ENCODE measurements at regions not wholly inside any gene's neighbourhood (a gene's known extent, or its start where the extent isn't known, plus 50 kb on each side); places are given as distances from the start of the nearest gene placed in this dataset.

- TF ChIP-seq, protein P1, sequence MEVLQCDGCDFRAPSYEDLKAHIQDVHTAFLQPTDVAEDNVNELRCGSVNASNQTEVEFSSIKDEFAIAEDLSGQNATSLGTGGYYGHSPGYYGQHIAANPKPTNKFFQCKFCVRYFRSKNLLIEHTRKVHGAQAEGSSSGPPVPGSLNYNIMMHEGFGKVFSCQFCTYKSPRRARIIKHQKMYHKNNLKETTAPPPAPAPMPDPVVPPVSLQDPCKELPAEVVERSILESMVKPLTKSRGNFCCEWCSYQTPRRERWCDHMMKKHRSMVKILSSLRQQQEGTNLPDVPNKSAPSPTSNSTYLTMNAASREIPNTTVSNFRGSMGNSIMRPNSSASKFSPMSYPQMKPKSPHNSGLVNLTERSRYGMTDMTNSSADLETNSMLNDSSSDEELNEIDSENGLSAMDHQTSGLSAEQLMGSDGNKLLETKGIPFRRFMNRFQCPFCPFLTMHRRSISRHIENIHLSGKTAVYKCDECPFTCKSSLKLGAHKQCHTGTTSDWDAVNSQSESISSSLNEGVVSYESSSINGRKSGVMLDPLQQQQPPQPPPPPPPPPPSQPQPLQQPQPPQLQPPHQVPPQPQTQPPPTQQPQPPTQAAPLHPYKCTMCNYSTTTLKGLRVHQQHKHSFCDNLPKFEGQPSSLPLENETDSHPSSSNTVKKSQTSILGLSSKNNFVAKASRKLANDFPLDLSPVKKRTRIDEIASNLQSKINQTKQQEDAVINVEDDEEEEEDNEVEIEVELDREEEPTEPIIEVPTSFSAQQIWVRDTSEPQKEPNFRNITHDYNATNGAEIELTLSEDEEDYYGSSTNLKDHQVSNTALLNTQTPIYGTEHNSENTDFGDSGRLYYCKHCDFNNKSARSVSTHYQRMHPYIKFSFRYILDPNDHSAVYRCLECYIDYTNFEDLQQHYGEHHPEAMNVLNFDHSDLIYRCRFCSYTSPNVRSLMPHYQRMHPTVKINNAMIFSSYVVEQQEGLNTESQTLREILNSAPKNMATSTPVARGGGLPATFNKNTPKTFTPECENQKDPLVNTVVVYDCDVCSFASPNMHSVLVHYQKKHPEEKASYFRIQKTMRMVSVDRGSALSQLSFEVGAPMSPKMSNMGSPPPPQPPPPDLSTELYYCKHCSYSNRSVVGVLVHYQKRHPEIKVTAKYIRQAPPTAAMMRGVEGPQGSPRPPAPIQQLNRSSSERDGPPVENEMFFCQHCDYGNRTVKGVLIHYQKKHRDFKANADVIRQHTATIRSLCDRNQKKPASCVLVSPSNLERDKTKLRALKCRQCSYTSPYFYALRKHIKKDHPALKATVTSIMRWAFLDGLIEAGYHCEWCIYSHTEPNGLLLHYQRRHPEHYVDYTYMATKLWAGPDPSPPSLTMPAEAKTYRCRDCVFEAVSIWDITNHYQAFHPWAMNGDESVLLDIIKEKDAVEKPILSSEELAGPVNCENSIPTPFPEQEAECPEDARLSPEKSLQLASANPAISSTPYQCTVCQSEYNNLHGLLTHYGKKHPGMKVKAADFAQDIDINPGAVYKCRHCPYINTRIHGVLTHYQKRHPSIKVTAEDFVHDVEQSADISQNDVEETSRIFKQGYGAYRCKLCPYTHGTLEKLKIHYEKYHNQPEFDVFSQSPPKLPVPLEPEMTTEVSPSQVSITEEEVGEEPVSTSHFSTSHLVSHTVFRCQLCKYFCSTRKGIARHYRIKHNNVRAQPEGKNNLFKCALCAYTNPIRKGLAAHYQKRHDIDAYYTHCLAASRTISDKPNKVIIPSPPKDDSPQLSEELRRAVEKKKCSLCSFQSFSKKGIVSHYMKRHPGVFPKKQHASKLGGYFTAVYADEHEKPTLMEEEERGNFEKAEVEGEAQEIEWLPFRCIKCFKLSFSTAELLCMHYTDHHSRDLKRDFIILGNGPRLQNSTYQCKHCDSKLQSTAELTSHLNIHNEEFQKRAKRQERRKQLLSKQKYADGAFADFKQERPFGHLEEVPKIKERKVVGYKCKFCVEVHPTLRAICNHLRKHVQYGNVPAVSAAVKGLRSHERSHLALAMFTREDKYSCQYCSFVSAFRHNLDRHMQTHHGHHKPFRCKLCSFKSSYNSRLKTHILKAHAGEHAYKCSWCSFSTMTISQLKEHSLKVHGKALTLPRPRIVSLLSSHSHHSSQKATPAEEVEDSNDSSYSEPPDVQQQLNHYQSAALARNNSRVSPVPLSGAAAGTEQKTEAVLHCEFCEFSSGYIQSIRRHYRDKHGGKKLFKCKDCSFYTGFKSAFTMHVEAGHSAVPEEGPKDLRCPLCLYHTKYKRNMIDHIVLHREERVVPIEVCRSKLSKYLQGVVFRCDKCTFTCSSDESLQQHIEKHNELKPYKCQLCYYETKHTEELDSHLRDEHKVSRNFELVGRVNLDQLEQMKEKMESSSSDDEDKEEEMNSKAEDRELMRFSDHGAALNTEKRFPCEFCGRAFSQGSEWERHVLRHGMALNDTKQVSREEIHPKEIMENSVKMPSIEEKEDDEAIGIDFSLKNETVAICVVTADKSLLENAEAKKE (CRISPR knock-in tag; IDR thresholded peaks at IDR 0.05): no peak
- TF ChIP-seq POLR2AphosphoS5 (IDR thresholded peaks at IDR 0.05; ENCODE audit: low read depth): no peak
- TF ChIP-seq ZNF331 (CRISPR knock-in tag; IDR thresholded peaks at IDR 0.05; ENCODE audit: low read depth): no peak
- no peak for TF ChIP-seq JUNB (IDR thresholded peaks at IDR 0.05; ENCODE audit: unreplicated experiment)
- no peak for TF ChIP-seq EZH2phosphoT487 (IDR thresholded peaks at IDR 0.05; ENCODE audit: unreplicated experiment)
- no peak for TF ChIP-seq NANOG (IDR thresholded peaks at IDR 0.05; ENCODE audit: borderline replicate concordance)
- no peak for TF ChIP-seq CREB1 (CRISPR knock-in tag; IDR thresholded peaks at IDR 0.05; ENCODE audit: low read depth)
- TF ChIP-seq, protein P2, sequence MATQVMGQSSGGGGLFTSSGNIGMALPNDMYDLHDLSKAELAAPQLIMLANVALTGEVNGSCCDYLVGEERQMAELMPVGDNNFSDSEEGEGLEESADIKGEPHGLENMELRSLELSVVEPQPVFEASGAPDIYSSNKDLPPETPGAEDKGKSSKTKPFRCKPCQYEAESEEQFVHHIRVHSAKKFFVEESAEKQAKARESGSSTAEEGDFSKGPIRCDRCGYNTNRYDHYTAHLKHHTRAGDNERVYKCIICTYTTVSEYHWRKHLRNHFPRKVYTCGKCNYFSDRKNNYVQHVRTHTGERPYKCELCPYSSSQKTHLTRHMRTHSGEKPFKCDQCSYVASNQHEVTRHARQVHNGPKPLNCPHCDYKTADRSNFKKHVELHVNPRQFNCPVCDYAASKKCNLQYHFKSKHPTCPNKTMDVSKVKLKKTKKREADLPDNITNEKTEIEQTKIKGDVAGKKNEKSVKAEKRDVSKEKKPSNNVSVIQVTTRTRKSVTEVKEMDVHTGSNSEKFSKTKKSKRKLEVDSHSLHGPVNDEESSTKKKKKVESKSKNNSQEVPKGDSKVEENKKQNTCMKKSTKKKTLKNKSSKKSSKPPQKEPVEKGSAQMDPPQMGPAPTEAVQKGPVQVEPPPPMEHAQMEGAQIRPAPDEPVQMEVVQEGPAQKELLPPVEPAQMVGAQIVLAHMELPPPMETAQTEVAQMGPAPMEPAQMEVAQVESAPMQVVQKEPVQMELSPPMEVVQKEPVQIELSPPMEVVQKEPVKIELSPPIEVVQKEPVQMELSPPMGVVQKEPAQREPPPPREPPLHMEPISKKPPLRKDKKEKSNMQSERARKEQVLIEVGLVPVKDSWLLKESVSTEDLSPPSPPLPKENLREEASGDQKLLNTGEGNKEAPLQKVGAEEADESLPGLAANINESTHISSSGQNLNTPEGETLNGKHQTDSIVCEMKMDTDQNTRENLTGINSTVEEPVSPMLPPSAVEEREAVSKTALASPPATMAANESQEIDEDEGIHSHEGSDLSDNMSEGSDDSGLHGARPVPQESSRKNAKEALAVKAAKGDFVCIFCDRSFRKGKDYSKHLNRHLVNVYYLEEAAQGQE (IDR thresholded peaks at IDR 0.05; ENCODE audit: unreplicated experiment): no peak
Measured at GRCh38 chr5:136629125-136629792, 263.9 kb upstream of the TRPC7 start (continued).

All from GM23338 (cell line).